Adipocyte (in vitro differentiated cells): ENCODE measurements at regions not wholly inside any gene's neighbourhood (a gene's known extent, or its start where the extent isn't known, plus 50 kb on each side); places are given as distances from the start of the nearest gene placed in this dataset.
"Not testable (repeated sequence)": the region's sequence is repeated elsewhere in the genome, so short reads cannot be mapped to it uniquely, and the experiment has no call there.

ENCODE experiments used
- DNase-seq: peaks from one replicate; pipeline ENCODE4 v3.0.0-alpha.2; 2015; ENCODE audit warnings: low read depth
- H3K27me3 ChIP-seq: replicated peaks from 2 replicates; pipeline ENCODE4 v1.7.0; 2013; ENCODE audit warnings: mild to moderate bottlenecking, low read length, moderate library complexity; ENCODE audit not compliant: control insufficient read depth, insufficient read depth
- H3K36me3 ChIP-seq: 2 replicates; pipeline ENCODE4 v1.7.0; 2013; ENCODE audit warnings: low read length, mild to moderate bottlenecking, moderate library complexity; ENCODE audit not compliant: control insufficient read depth, insufficient read depth, severe bottlenecking
- H3K4me1 ChIP-seq: 2 replicates; pipeline ENCODE4 v1.7.0; 2013; ENCODE audit warnings: mild to moderate bottlenecking, low read length, moderate library complexity; ENCODE audit not compliant: control insufficient read depth, insufficient read depth
- H3K4me3 ChIP-seq: 2 replicates; pipeline ENCODE4 v1.7.0; 2013; ENCODE audit warnings: mild to moderate bottlenecking, low read length, moderate library complexity
- H3K9ac ChIP-seq: 2 replicates; pipeline ENCODE4 v1.7.0; 2013; ENCODE audit warnings: mild to moderate bottlenecking, low read length, moderate library complexity
- H3K9me3 ChIP-seq: 2 replicates; pipeline ENCODE4 v1.7.0; 2013; ENCODE audit warnings: mild to moderate bottlenecking, low read length, moderate library complexity; ENCODE audit not compliant: control insufficient read depth

- DNase-seq, H3K4me1 ChIP-seq, H3K36me3 ChIP-seq, H3K4me3 ChIP-seq, H3K9ac ChIP-seq, H3K27me3 ChIP-seq: not testable (repeated sequence)
- peaks cover 23% of the 10 kb centered on the region for H3K9me3 ChIP-seq
Measured at GRCh38 chr6:22180250-22180649, 116.6 kb downstream of the PRL start.

- no peak overlapping the region for H3K9ac ChIP-seq
- no peak overlapping the region for H3K4me3 ChIP-seq
- no peak for DNase-seq
- H3K27me3 ChIP-seq = no peaks in the 10 kb centered on the region
- no peaks in the 10 kb centered on the region for H3K36me3 ChIP-seq
- H3K4me1 ChIP-seq = no peaks in the 10 kb centered on the region
- H3K9me3 ChIP-seq = peaks cover 29% of the 10 kb centered on the region
Measured at GRCh38 chr6:22184371-22184770, 112.5 kb downstream of the PRL start.

- no peak overlapping the region for H3K4me3 ChIP-seq
- no peaks in the 10 kb centered on the region for H3K27me3 ChIP-seq
- no peak for DNase-seq
- H3K9me3 ChIP-seq = peaks cover 9% of the 10 kb centered on the region
- no peaks in the 10 kb centered on the region for H3K36me3 ChIP-seq
- no peak overlapping the region for H3K9ac ChIP-seq
- no peaks in the 10 kb centered on the region for H3K4me1 ChIP-seq
Measured at GRCh38 chr6:22189946-22190345, 106.9 kb downstream of the PRL start.

- H3K9me3 ChIP-seq = peaks cover 6% of the 10 kb centered on the region
- no peaks in the 10 kb centered on the region for H3K36me3 ChIP-seq
- no peak overlapping the region for H3K9ac ChIP-seq
- H3K4me1 ChIP-seq = no peaks in the 10 kb centered on the region
- H3K27me3 ChIP-seq = no peaks in the 10 kb centered on the region
- H3K4me3 ChIP-seq = no peak overlapping the region
- peak; percentile 15 for DNase-seq
Measured at GRCh38 chr6:22194188-22194921, 102.5 kb downstream of the PRL start.

- Histone ChIP-seq H3K36me3 (no peaks in the 10 kb centered on the region), H3K9me3 (peaks cover 6% of the 10 kb centered on the region), H3K4me3 (no peak overlapping the region), H3K27me3 (no peaks in the 10 kb centered on the region), H3K9ac (no peak overlapping the region), H3K4me1 (peaks cover 2% of the 10 kb centered on the region)
- no peak for DNase-seq
Measured at GRCh38 chr6:22199771-22200170, 97.1 kb downstream of the PRL start.

- Histone ChIP-seq H3K9ac (no peak overlapping the region), H3K4me1 (peaks cover 2% of the 10 kb centered on the region), H3K4me3 (no peak overlapping the region), H3K27me3 (no peaks in the 10 kb centered on the region), H3K36me3 (no peaks in the 10 kb centered on the region), H3K9me3 (no peaks in the 10 kb centered on the region)
- DNase-seq = no peak
Measured at GRCh38 chr6:22204153-22204552, 92.7 kb downstream of the PRL start.

- H3K36me3 ChIP-seq = no peaks in the 10 kb centered on the region
- no peak overlapping the region for H3K4me3 ChIP-seq
- no peaks in the 10 kb centered on the region for H3K9me3 ChIP-seq
- H3K27me3 ChIP-seq = no peaks in the 10 kb centered on the region
- no peak overlapping the region for H3K9ac ChIP-seq
- peaks cover 2% of the 10 kb centered on the region for H3K4me1 ChIP-seq
- DNase-seq = no peak
Measured at GRCh38 chr6:22205266-22205665, 91.6 kb downstream of the PRL start.

- no peaks in the 10 kb centered on the region for H3K36me3 ChIP-seq
Measured at GRCh38 chr6:22206106-22206505, 90.7 kb downstream of the PRL start.

GRCh38 chr6:22208026-22208425 lies 88.8 kb downstream of the PRL start:
- Histone ChIP-seq H3K9me3 (peaks cover 5% of the 10 kb centered on the region), H3K36me3 (no peaks in the 10 kb centered on the region), H3K4me3 (no peak overlapping the region), H3K27me3 (no peaks in the 10 kb centered on the region), H3K4me1 (no peaks in the 10 kb centered on the region), H3K9ac (no peak overlapping the region)
- DNase-seq = peak; percentile 10

More at GRCh38 chr6:22206106-22206505, 90.7 kb downstream of the PRL start:
- Histone ChIP-seq H3K4me1 (no peaks in the 10 kb centered on the region), H3K4me3 (no peak overlapping the region), H3K27me3 (no peaks in the 10 kb centered on the region), H3K9me3 (no peaks in the 10 kb centered on the region), H3K9ac (no peak overlapping the region)
- no peak for DNase-seq

GRCh38 chr6:22214314-22214713 lies 82.5 kb downstream of the PRL start:
- no peak overlapping the region for H3K9ac ChIP-seq
- DNase-seq = no peak
- peaks cover 5% of the 10 kb centered on the region for H3K9me3 ChIP-seq
- H3K36me3 ChIP-seq = no peaks in the 10 kb centered on the region
- no peak overlapping the region for H3K4me3 ChIP-seq
- no peaks in the 10 kb centered on the region for H3K27me3 ChIP-seq
- H3K4me1 ChIP-seq = no peaks in the 10 kb centered on the region

GRCh38 chr6:22215474-22215873 lies 81.4 kb downstream of the PRL start:
- not testable (repeated sequence) for H3K4me1 ChIP-seq, H3K4me3 ChIP-seq, DNase-seq, H3K27me3 ChIP-seq, H3K9ac ChIP-seq, H3K36me3 ChIP-seq, H3K9me3 ChIP-seq

GRCh38 chr6:22218410-22218809 lies 78.4 kb downstream of the PRL start:
- no peak overlapping the region for H3K9ac ChIP-seq

More at GRCh38 chr6:22218410-22218809, 78.4 kb downstream of the PRL start:
- H3K36me3 ChIP-seq = no peaks in the 10 kb centered on the region
- H3K9me3 ChIP-seq = no peaks in the 10 kb centered on the region
- no peaks in the 10 kb centered on the region for H3K27me3 ChIP-seq
- no peaks in the 10 kb centered on the region for H3K4me1 ChIP-seq
- DNase-seq = no peak
- H3K4me3 ChIP-seq = no peak overlapping the region
